ENCODE measurements at regions not wholly inside any gene's neighbourhood (a gene's known extent, or its start where the extent isn't known, plus 50 kb on each side); places are given as distances from the start of the nearest gene placed in this dataset.
"Not testable (repeated sequence)": the region's sequence is repeated elsewhere in the genome, so short reads cannot be mapped to it uniquely, and the experiment has no call there.

GRCh38 chr4:19562456-19562855 is 689.2 kb upstream of the SLIT2 start:
- no peak overlapping the region for H3K27ac ChIP-seq
- no peak for DNase-seq (ENCODE audit: low read depth, low spot score)

- DNase-seq (ENCODE audit: low read depth, low spot score) = no peak
- no peak overlapping the region for H3K27ac ChIP-seq
These were observed 694.5 kb upstream of the SLIT2 start for GRCh38 chr4:19557161-19557560.

GRCh38 chr4:19556276-19556675 is 695.4 kb upstream of the SLIT2 start:
- not testable (repeated sequence) for H3K27ac ChIP-seq; DNase-seq (ENCODE audit: low read depth, low spot score)

- H3K27ac ChIP-seq = no peak overlapping the region
- no peak for DNase-seq (ENCODE audit: low read depth, low spot score)
These were observed 704.2 kb upstream of the SLIT2 start for GRCh38 chr4:19547463-19547862.

GRCh38 chr4:19544446-19545125 is 707.1 kb upstream of the SLIT2 start:
- no peak for DNase-seq (ENCODE audit: low read depth, low spot score)
- H3K27ac ChIP-seq = no peak overlapping the region

GRCh38 chr4:19540859-19541540 is 710.7 kb upstream of the SLIT2 start:
- DNase-seq (ENCODE audit: low read depth, low spot score) = no peak
- H3K27ac ChIP-seq = no peak overlapping the region

- H3K27ac ChIP-seq = no peak overlapping the region
- no peak for DNase-seq (ENCODE audit: low read depth, low spot score)
These were observed 712.5 kb upstream of the SLIT2 start for GRCh38 chr4:19539201-19539600.

- DNase-seq (ENCODE audit: low read depth, low spot score) = no peak
- no peak overlapping the region for H3K27ac ChIP-seq
These were observed 717.5 kb upstream of the SLIT2 start for GRCh38 chr4:19534159-19534558.

- no peak for DNase-seq (ENCODE audit: low read depth, low spot score)
- no peak overlapping the region for H3K27ac ChIP-seq
These were observed 719.5 kb upstream of the SLIT2 start for GRCh38 chr4:19531906-19532848.

- DNase-seq (ENCODE audit: low read depth, low spot score) = no peak
- no peak overlapping the region for H3K27ac ChIP-seq
These were observed 727.7 kb upstream of the SLIT2 start for GRCh38 chr4:19523964-19524363.

- DNase-seq (ENCODE audit: low read depth, low spot score) = no peak
- H3K27ac ChIP-seq = no peak overlapping the region
These were observed 728.7 kb upstream of the SLIT2 start for GRCh38 chr4:19522966-19523365.

- no peak for DNase-seq (ENCODE audit: low read depth, low spot score)
- no peak overlapping the region for H3K27ac ChIP-seq
These were observed 730.7 kb upstream of the SLIT2 start for GRCh38 chr4:19520939-19521520.

- DNase-seq (ENCODE audit: low read depth, low spot score) = no peak
These were observed 737.2 kb upstream of the SLIT2 start for GRCh38 chr4:19514276-19515070.

GRCh38 chr4:19512086-19512485 is 739.6 kb upstream of the SLIT2 start:
- no peak overlapping the region for H3K27ac ChIP-seq
- DNase-seq (ENCODE audit: low read depth, low spot score) = no peak

More at GRCh38 chr4:19514276-19515070, 737.2 kb upstream of the SLIT2 start:
- no peak overlapping the region for H3K27ac ChIP-seq

- H3K27ac ChIP-seq = no peak overlapping the region
- DNase-seq (ENCODE audit: low read depth, low spot score) = no peak
These were observed 740.7 kb upstream of the SLIT2 start for GRCh38 chr4:19510993-19511392.

GRCh38 chr4:19508442-19508841 is 743.3 kb upstream of the SLIT2 start:
- DNase-seq (ENCODE audit: low read depth, low spot score) = no peak

GRCh38 chr4:19497705-19498104 is 754.0 kb upstream of the SLIT2 start:
- DNase-seq (ENCODE audit: low read depth, low spot score) = no peak
- H3K27ac ChIP-seq = no peak overlapping the region

More at GRCh38 chr4:19508442-19508841, 743.3 kb upstream of the SLIT2 start:
- no peak overlapping the region for H3K27ac ChIP-seq

GRCh38 chr4:19496756-19497155 is 754.9 kb upstream of the SLIT2 start:
- no peak for DNase-seq (ENCODE audit: low read depth, low spot score)
- no peak overlapping the region for H3K27ac ChIP-seq

- no peak overlapping the region for H3K27ac ChIP-seq
- DNase-seq (ENCODE audit: low read depth, low spot score) = no peak
These were observed 756.7 kb upstream of the SLIT2 start for GRCh38 chr4:19494961-19495360.

- no peak for DNase-seq (ENCODE audit: low read depth, low spot score)
- no peak overlapping the region for H3K27ac ChIP-seq
These were observed 759.1 kb upstream of the SLIT2 start for GRCh38 chr4:19492606-19493005.

All from epithelial cell of prostate (primary cell).